GM18907 (cell line): ENCODE measurements at regions not wholly inside any gene's neighbourhood (a gene's known extent, or its start where the extent isn't known, plus 50 kb on each side); places are given as distances from the start of the nearest gene placed in this dataset.
"Not testable (repeated sequence)": the region's sequence is repeated elsewhere in the genome, so short reads cannot be mapped to it uniquely, and the experiment has no call there.

ENCODE experiments used
- ATAC-seq: cut with Tn5 transposase; IDR thresholded peaks from one replicate; pipeline ENCODE4 v1.9.1; 2021; ENCODE audit warnings: mild to moderate bottlenecking, moderate library complexity; ENCODE audit not compliant: unreplicated experiment

GRCh38 chr6:163867518-163868292 is 453.2 kb downstream of the QKI start:
- ATAC-seq = no peak

DNA sequence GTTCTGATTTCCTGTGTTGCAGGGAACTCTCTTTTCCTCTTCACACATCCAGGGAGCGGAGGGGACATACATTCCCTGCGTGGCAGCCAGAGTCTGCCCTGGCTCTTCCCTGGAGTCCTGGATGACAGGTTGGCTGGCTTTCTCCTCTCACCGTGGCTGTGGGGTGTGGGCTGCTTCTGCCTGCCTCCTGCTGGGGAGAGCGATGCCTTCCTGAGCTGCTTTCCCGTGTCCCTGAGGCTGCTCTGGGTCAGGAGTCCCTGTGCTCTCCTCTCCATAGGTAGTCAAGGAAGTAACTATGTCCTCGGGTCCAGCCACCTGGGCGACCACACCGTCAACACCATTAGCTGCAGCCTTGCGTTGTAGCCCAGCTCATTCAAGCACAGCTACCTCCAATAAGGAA is 451.7 kb downstream of the QKI start:
- ATAC-seq = no peak

- ATAC-seq = no peak
Observed at GRCh38 chr6:163863565-163863964, 449.0 kb downstream of the QKI start.

DNA sequence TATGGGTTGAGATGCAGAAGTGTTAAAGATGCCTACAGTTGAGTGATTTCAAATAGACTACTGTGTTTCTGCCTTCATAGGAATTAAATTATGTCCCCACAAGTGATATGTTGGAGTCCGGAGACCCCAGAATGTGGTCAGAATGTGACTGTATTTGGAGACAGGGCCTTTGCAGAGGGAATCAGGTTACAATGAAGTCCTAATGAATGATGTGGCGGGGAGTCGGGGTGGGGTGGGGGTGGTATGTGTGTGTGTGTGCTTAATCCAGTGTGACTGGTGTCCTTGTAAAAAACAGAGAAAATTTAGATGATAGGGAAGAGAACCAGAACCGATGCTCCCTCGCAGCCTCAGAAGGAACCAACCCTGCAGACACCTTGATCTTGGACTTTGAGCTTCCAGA is 448.2 kb downstream of the QKI start:
- ATAC-seq = no peak

- ATAC-seq = no peak
Observed at GRCh38 chr6:163861627-163862026, 447.1 kb downstream of the QKI start.

DNA sequence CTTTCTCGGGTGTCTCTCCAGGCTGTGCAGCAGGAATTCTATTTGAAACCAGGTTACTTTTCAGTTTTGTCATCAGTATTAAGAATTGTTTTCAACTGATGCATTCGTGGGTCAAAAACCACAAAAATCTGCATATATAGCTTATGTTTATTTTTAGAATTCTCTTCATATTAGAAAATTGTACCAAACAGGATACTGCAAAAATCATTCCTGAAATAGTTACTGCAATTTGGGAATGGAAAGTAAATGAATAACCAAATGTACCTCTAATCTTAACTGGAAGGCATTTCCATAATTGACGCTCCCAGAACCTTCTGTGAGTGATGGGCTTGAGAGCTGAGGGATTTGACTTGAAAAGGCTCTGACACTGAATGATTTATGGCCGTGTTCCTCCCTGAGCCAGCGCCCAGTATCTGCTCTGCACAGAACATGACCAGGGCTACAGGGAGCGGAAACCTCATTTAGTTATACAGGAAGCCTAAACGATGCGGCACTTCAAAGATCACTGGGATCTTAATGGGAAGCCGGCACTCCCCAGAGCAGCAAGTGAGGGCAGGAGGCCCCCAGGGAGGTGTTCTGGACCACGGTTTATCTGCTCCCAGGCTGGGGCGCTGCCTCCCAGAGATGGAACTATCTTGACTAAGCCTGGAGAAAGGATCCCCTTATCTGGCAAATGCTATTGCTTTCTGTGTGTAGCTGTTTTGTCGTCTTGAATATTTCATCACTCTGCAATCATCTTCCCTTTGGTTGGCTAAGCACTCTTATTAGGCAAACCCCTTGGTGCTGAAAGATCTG is 446.0 kb downstream of the QKI start:
- ATAC-seq = no peak

DNA sequence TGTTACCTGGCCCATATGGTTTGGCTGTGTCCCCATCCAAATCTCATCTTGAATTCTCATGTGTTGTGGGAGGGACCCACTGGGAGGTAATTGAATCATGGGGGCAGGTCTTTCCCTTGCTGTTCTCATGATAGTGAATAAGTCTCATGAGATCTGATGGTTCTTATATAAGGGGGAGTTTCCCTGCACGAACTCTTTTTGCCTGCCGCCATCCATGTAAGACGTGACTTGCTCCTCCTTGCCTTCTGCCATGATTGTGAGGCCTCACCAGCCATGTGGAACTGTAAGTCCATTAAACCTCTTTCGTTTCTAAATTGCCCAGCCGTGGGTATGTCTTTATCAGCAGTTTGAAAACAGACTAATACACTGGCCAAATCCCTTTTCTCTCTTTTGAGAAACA is 444.4 kb downstream of the QKI start:
- not testable (repeated sequence) for ATAC-seq

GRCh38 chr6:163857421-163857820 is 442.9 kb downstream of the QKI start:
- ATAC-seq = no peak

- ATAC-seq = no peak
Observed at GRCh38 chr6:163850874-163851273, 436.4 kb downstream of the QKI start.

- no peak for ATAC-seq
Observed at GRCh38 chr6:163844761-163845160, 430.2 kb downstream of the QKI start.

GRCh38 chr6:163844357-163844756 is 429.8 kb downstream of the QKI start:
- no peak for ATAC-seq

DNA sequence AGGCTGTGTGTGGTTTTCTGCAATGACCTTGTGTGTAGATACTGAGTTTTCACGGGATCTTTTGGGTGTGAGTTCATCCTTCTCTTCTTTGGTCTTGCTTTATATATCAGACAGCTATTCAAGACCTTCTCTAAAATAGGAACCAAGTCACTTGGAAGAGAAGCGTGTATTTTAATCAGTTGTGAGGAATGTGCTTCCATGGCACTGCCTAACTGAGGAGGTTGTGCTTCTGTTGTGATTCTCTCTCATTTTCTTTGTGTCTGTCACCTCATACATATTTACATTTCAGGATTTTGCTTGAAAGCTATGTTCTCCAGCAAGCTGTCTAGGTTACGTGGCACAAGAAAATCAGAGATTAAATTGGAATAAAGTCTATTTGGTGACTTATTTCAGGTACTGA is 428.7 kb downstream of the QKI start:
- no peak for ATAC-seq

DNA sequence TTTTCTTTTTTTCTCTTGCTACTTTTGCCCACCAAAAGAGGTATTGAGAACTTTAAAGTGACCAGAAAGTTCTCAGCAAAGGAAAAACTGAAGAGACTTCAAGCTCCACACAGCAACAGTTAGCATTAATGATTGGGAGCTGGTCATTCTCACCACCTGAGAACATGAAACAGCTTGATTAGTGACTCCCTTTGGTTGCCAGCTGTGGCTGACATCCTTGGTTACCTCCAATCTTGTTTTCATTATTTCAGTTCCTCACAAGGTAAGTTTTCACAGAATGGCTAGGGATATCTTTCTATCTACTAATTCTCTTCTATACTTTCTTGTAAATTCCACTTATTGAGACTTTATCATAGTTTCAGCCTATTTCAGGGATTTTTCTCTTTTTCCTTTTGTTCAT is 427.9 kb downstream of the QKI start:
- ATAC-seq = no peak

- ATAC-seq = no peak
Observed at GRCh38 chr6:163841733-163842132, 427.2 kb downstream of the QKI start.

GRCh38 chr6:163841326-163841725 is 426.8 kb downstream of the QKI start:
- no peak for ATAC-seq

- ATAC-seq = no peak
Observed at GRCh38 chr6:163840880-163841279, 426.4 kb downstream of the QKI start.

DNA sequence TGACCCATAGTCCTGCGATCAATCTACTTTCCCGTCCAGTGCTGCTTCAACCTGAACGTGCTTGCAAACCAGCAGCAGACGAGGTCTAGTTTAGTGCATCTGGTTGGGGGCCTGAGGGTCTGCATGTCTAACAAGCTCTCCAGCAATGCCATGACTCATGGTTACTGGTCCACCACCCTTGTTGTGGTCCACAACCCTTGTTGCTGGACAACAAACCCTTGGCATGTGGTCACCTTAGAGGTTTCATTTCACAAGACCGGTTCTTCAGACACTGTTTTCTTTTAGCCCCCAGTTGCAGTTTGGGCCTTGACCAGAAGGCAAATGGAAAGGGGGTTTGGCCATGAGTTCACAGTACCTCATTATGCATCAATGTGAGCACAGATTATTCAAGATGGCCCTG is 424.8 kb downstream of the QKI start:
- ATAC-seq = no peak

- no peak for ATAC-seq
Observed at GRCh38 chr6:163837691-163838431, 423.3 kb downstream of the QKI start.

DNA sequence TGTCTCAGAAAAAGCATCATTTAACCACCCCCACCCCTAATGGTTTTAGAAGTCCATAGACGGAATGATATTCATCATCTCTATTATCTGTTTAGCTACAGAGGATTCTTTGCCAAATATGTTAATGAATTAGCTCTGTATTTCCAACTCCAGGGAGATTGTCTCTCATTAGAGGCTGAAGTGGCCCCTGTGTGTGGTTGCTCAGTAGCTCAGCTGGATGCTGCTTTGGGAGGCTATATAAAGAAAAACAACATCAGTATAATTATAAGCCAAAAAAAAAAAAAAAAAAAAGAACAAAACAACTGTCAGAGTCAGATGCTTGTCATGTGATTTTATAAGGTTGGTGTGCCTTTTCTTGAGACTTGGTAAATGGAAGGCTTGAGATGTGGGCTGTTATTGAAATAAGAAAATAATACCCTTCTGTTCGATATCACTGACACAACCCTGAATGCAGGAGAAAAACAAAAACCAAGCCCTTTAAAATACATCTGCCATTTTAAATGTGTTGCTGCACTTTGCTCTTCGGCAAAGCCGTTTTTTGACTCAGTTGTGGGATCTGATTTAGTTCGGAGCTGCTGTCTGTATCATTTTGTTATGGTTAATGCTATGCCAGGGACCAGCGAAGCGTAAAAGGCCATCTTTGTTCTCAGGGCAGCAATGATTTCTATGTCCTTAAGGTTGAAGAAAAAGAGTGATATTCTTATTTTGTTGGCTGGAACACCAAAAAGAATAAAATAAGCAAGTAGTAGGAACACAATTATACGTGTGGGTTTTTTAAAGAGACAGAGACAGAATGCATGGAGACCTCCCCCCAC is 422.6 kb downstream of the QKI start:
- no peak for ATAC-seq

DNA sequence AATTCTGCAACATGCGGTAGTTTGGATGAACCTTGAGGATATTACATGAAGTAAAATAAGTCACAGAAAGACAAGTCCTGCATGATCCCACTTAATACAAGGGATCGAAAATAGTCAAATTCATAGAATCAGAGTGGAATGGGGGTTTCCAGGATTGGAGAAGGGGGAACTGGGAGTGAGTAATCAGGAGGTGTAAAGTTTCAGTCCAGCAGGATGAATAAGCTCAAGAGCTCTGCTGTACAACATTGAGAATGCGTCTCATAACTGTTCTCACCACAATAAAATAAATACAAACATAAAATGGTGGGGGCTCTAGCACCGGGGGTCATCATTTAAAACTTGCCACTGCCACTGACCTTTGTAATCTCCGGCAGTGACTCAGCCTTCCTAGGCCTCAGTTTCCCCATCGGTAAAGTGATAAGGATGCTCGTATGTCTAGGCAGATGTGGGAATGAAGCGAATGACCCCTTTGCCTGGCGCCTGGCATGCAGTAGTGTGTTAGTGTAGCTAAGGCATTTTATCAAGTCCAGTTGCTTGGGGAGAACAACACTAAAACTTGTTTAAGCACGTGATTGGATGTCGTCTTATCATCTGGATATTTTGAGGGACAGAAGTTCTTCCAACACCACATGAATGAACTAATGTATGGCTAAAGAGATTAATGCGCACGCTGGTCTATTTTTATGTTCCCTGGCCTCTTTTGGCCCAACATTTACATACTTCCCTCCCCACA is 421.1 kb downstream of the QKI start:
- ATAC-seq = no peak
